H1 (cell line): ENCODE measurements at regions not wholly inside any gene's neighbourhood (a gene's known extent, or its start where the extent isn't known, plus 50 kb on each side); places are given as distances from the start of the nearest gene placed in this dataset.

ENCODE experiments used
- CTCF ChIA-PET: fragments of 300-600 bp; sonication (Branson Sonifier 250); formaldehyde crosslinking; loops from one replicate; lab custom pipeline; 2021; ENCODE audit not compliant: partially characterized antibody; lab: Charles Lee
- POLR2A ChIA-PET: fragments of 300-600 bp; sonication (Branson Sonifier 250); formaldehyde crosslinking; loops from one replicate; lab custom pipeline; 2021; ENCODE audit warnings: inconsistent platforms; ENCODE audit not compliant: partially characterized antibody; lab: Charles Lee
- DNase-seq, 2 experiments: peaks; one replicate each; pipeline versions ENCODE4 v3.0.0 to v3.0.0-alpha.2; 2010 to 2022; ENCODE audit warnings: low spot score in 2 of 2, low read depth in 1 of 2, mixed read lengths in 1 of 2
- FAIRE-seq: peaks from 2 replicates; lab custom pipeline; 2011; peaks lifted over from hg19 to GRCh38; lab: Jason Lieb, UNC
- H2AFZ ChIP-seq: 2 replicates; pipeline ENCODE4 v1.8.1; 2012; ENCODE audit warnings: low read length, inconsistent platforms
- H2AK5ac ChIP-seq: 2 replicates; pipeline ENCODE4 v1.6.1; 2013; ENCODE audit warnings: low read depth, low read length
- H2BK120ac ChIP-seq: replicated peaks from 2 replicates; pipeline ENCODE3; 2013; ENCODE audit warnings: low read depth, low read length, inconsistent platforms
- H2BK12ac ChIP-seq: 2 replicates; pipeline ENCODE4 v1.6.1; 2013; ENCODE audit warnings: low read depth, low read length
- H2BK15ac ChIP-seq: 2 replicates; pipeline ENCODE4 v1.6.1; 2013; ENCODE audit warnings: low read length
- H2BK20ac ChIP-seq: 2 replicates; pipeline ENCODE4 v1.6.1; 2013; ENCODE audit warnings: low read length
- H2BK5ac ChIP-seq: 2 replicates; pipeline ENCODE4 v1.6.1; 2013; ENCODE audit warnings: low read depth, low read length
- H3K14ac ChIP-seq: 2 replicates; pipeline ENCODE4 v1.6.1; 2013; ENCODE audit warnings: inconsistent platforms; ENCODE audit not compliant: insufficient read length
- H3K18ac ChIP-seq: 2 replicates; pipeline ENCODE4 v1.6.1; 2013; ENCODE audit warnings: low read length; ENCODE audit errors: extremely low read depth
- H3K23ac ChIP-seq: 2 replicates; pipeline ENCODE4 v1.6.1; 2013; ENCODE audit warnings: inconsistent platforms; ENCODE audit not compliant: insufficient read length
- H3K23me2 ChIP-seq: 2 replicates; pipeline ENCODE4 v1.6.1; 2013; ENCODE audit warnings: low read depth, low read length
- H3K27ac ChIP-seq: 2 replicates; pipeline ENCODE4 v1.6.1; 2011; ENCODE audit warnings: low read depth, low read length, inconsistent platforms
- H3K27me3 ChIP-seq, 4 experiments: replicated peaks in 1 of 4; 1 replicate in 1 of 4; 2 replicates in 3 of 4; pipeline versions ENCODE4 v1.6.1 to v1.8.1; 2011 to 2013; ENCODE audit warnings: low read length in 3 of 4, mild to moderate bottlenecking in 3 of 4, inconsistent platforms in 2 of 4, mixed read lengths in 2 of 4, moderate library complexity in 1 of 4; ENCODE audit not compliant: control insufficient read depth in 3 of 4, insufficient read depth in 3 of 4; ENCODE audit errors: extremely low read depth in 1 of 4
- H3K36me3 ChIP-seq, 4 experiments: 2 replicates each; pipeline versions ENCODE4 v1.6.1 to v1.8.1; 2011 to 2013; ENCODE audit warnings: mild to moderate bottlenecking in 4 of 4, low read length in 3 of 4, moderate library complexity in 2 of 4, control low read depth in 1 of 4, inconsistent platforms in 1 of 4; ENCODE audit not compliant: insufficient read depth in 4 of 4, control insufficient read depth in 2 of 4
- H3K4ac ChIP-seq: replicated peaks from 2 replicates; pipeline ENCODE3; 2013; ENCODE audit warnings: low read length, low read depth, mixed read lengths, inconsistent platforms; ENCODE audit not compliant: insufficient read length
- H3K4me1 ChIP-seq, 4 experiments: replicated peaks in 1 of 4; 1 replicate in 1 of 4; 2 replicates in 3 of 4; pipeline versions ENCODE4 v1.6.1 to v1.8.1; 2011 to 2013; ENCODE audit warnings: low read length in 3 of 4, inconsistent platforms in 2 of 4, mixed read lengths in 1 of 4; ENCODE audit not compliant: insufficient read depth in 4 of 4, control insufficient read depth in 3 of 4
- H3K4me2 ChIP-seq, 2 experiments: 2 replicates each; pipeline versions ENCODE4 v1.6.1 to v1.8.1; 2011 to 2013; ENCODE audit warnings: low read depth in 2 of 2, low read length in 2 of 2, control low read depth in 1 of 2, inconsistent platforms in 1 of 2, mild to moderate bottlenecking in 1 of 2; ENCODE audit not compliant: insufficient read depth in 1 of 2
- H3K4me3 ChIP-seq, 4 experiments: fragments of 200-600, 300-600 bp in 1 of 4; sonication (generic), shearing (Covaris generic), sonication (Bioruptor Twin) in 1 of 4; 2 replicates each; pipeline versions ENCODE4 v1.5.1 to v1.8.1; 2011 to 2016; ENCODE audit warnings: low read length in 4 of 4, low read depth in 3 of 4, control low read depth in 2 of 4, inconsistent platforms in 2 of 4, mild to moderate bottlenecking in 2 of 4, mixed read lengths in 1 of 4, moderate library complexity in 1 of 4; ENCODE audit not compliant: insufficient read depth in 2 of 4; ENCODE audit errors: extremely low read depth in 1 of 4
- H3K56ac ChIP-seq: replicated peaks from 2 replicates; pipeline ENCODE3; 2013; ENCODE audit warnings: low read depth, mild to moderate bottlenecking, mixed read lengths, low read length, inconsistent platforms; ENCODE audit not compliant: insufficient read length
- H3K79me1 ChIP-seq: 2 replicates; pipeline ENCODE4 v1.6.1; 2013; ENCODE audit warnings: low read depth, low read length, control low read depth
- H3K79me2 ChIP-seq, 2 experiments: 2 replicates each; pipeline versions ENCODE4 v1.6.1 to v1.8.1; 2012 to 2013; ENCODE audit warnings: low read length in 2 of 2, mild to moderate bottlenecking in 2 of 2, inconsistent platforms in 1 of 2; ENCODE audit not compliant: insufficient read depth in 2 of 2, control insufficient read depth in 1 of 2
- H3K9ac ChIP-seq, 4 experiments: replicated peaks in 1 of 4; 1 replicate in 1 of 4; 2 replicates in 3 of 4; pipeline versions ENCODE4 v1.6.1 to v1.8.1; 2011 to 2013; ENCODE audit warnings: low read depth in 3 of 4, low read length in 3 of 4, control low read depth in 2 of 4, mild to moderate bottlenecking in 2 of 4, moderate library complexity in 2 of 4, inconsistent platforms in 1 of 4; ENCODE audit errors: extremely low read depth in 1 of 4
- H3K9me3 ChIP-seq, 2 experiments: 2 replicates each; pipeline versions ENCODE4 v1.6.1 to v1.8.1; 2012 to 2013; ENCODE audit warnings: mild to moderate bottlenecking in 2 of 2, moderate library complexity in 2 of 2, control low read depth in 1 of 2, inconsistent platforms in 1 of 2, low read depth in 1 of 2, low read length in 1 of 2, mixed read lengths in 1 of 2; ENCODE audit not compliant: insufficient read depth in 2 of 2
- H4K20me1 ChIP-seq, 2 experiments: replicated peaks in 1 of 2; 2 replicates each; pipeline versions ENCODE3 to v1.8.1; 2011 to 2013; ENCODE audit warnings: inconsistent platforms in 2 of 2, low read length in 2 of 2, mild to moderate bottlenecking in 1 of 2; ENCODE audit not compliant: insufficient read depth in 2 of 2, control insufficient read depth in 1 of 2
- H4K5ac ChIP-seq: 2 replicates; pipeline ENCODE4 v1.6.1; 2013; ENCODE audit warnings: low read length, low read depth, mixed read lengths, inconsistent platforms; ENCODE audit not compliant: insufficient read length
- H4K8ac ChIP-seq: 2 replicates; pipeline ENCODE4 v1.8.0; 2013; ENCODE audit warnings: mild to moderate bottlenecking, moderate library complexity, low read length, inconsistent platforms; ENCODE audit not compliant: insufficient read depth; ENCODE audit errors: extremely low read depth
- H4K91ac ChIP-seq: replicated peaks from 2 replicates; pipeline ENCODE3; 2013; ENCODE audit warnings: low read length, mixed read lengths, inconsistent platforms; ENCODE audit not compliant: insufficient read length
- BRCA1 ChIP-seq: IDR thresholded peaks from 2 replicates; pipeline ENCODE4 v1.6.1; 2012; ENCODE audit warnings: low read depth, low read length, improper control_type of control experiment
- FOSL1 ChIP-seq: IDR thresholded peaks from 2 replicates; pipeline ENCODE4 v1.6.1; 2011; ENCODE audit warnings: mild to moderate bottlenecking, low read depth, low read length, moderate library complexity; ENCODE audit not compliant: insufficient read depth
- GABPA ChIP-seq: IDR thresholded peaks from 2 replicates; pipeline ENCODE4 v1.6.1; 2011; ENCODE audit warnings: mild to moderate bottlenecking, low read length, moderate library complexity, borderline replicate concordance; ENCODE audit not compliant: insufficient read depth
- KDM4A ChIP-seq: IDR thresholded peaks from one replicate; pipeline ENCODE4 v1.7.1; 2012; ENCODE audit warnings: low read depth, mild to moderate bottlenecking, moderate library complexity, low read length, inconsistent platforms; ENCODE audit not compliant: severe bottlenecking
- RNF2 ChIP-seq: fragments of 200-900, 300-1000 bp; sonication (generic); IDR thresholded peaks from 2 replicates; pipeline ENCODE4 v1.7.1; 2016; ENCODE audit warnings: borderline replicate concordance, low read depth, mild to moderate bottlenecking, antibody characterized with exemption, low read length; ENCODE audit not compliant: poor library complexity, severe bottlenecking; ENCODE audit errors: missing control alignments
- SUZ12 ChIP-seq: fragments of 200-600 bp; sonication (generic); IDR thresholded peaks from 2 replicates; pipeline ENCODE4 v1.6.1; 2012; ENCODE audit warnings: mild to moderate bottlenecking, inconsistent platforms, low read length, moderate library complexity, mixed read lengths
- TAF7 ChIP-seq: optimal IDR thresholded peaks from 2 replicates; pipeline ENCODE3; 2011; ENCODE audit warnings: low read depth, mild to moderate bottlenecking, inconsistent platforms, low read length, moderate library complexity, borderline replicate concordance
- YY1 ChIP-seq: IDR thresholded peaks from 2 replicates; pipeline ENCODE4 v1.6.1; 2011; ENCODE audit warnings: low read depth, mild to moderate bottlenecking, low read length
- ZNF274 ChIP-seq: IDR thresholded peaks from 2 replicates; pipeline ENCODE4 v1.7.0; 2012; ENCODE audit warnings: low read length, borderline replicate concordance; ENCODE audit errors: extremely low read depth
- WGBS, 2 experiments: shearing (Covaris generic) in 1 of 2; methylation state at CpG; one replicate each; pipeline versions ENCODE4 v1.1.6 to v1.1.7; 2013 to 2015; ENCODE audit warnings: low lambda C conversion rate in 2 of 2, mixed read lengths in 2 of 2, inconsistent platforms in 1 of 2, low coverage in 1 of 2, missing lambda C conversion rate in 1 of 2; ENCODE audit not compliant: insufficient replicate concordance in 2 of 2, insufficient coverage in 1 of 2, insufficient read length in 1 of 2; ENCODE audit errors: extremely low coverage in 1 of 2, missing lambda C conversion rate in 1 of 2; 5-methylcytosine and 5-hydroxymethylcytosine counted together
- TF ChIP-seq, protein P1 (sequence below): IDR thresholded peaks from 2 replicates; pipeline ENCODE4 v1.6.1; 2011; ENCODE audit warnings: low read length, improper control_type of control experiment

GRCh38 chr3:69442771-69443311, 57.0 kb upstream of the FRMD4B start:
- no peak overlapping the region for H3K27ac ChIP-seq
- POLR2A ChIA-PET = no interaction called here
- H3K9me3 ChIP-seq = no peaks in the 10 kb centered on the region; a peak in 1 of 4 replicates

More at GRCh38 chr3:69442771-69443311, 57.0 kb upstream of the FRMD4B start:
- Histone ChIP-seq H2BK15ac (no peak overlapping the region), H4K8ac (no peak overlapping the region), H3K27me3 (no peaks in the 10 kb centered on the region), H2BK120ac (no peak overlapping the region), H3K4me3 (no peak overlapping the region), H3K79me2 (no peaks in the 10 kb centered on the region), H2AFZ (no peak overlapping the region), H3K14ac (no peak overlapping the region), H3K4me1 (peaks cover 0 to 6% (median under 1%) of the 10 kb centered on the region in 4 experiments; a peak in 1 of 7 replicates), H3K79me1 (no peaks in the 10 kb centered on the region), H2BK20ac (no peak overlapping the region), H4K20me1 (peaks cover 0 to 2% of the 10 kb centered on the region in 2 experiments), H4K91ac (no peak overlapping the region), H2BK12ac (no peak overlapping the region), H3K4me2 (no peak overlapping the region), H3K4ac (no peak overlapping the region), H4K5ac (no peak overlapping the region), H3K56ac (no peak overlapping the region), H3K9ac (no peak overlapping the region), H3K23me2 (no peaks in the 10 kb centered on the region; the same call in 1 of the 2 replicates), H3K36me3 (no peaks in the 10 kb centered on the region), H2BK5ac (no peak overlapping the region), H3K18ac (no peak overlapping the region), H2AK5ac (no peak overlapping the region), H3K23ac (no peak overlapping the region)
- DNase-seq (no peak), FAIRE-seq (no peak)
- CTCF ChIA-PET = interaction anchor here (1.0 to 5.8 kb wide), 8 partner anchors 9 to 349 kb away, joined by 3 to 43 read pairs (median 4); no protein-coding TSS in a partner anchor
- WGBS, 2 experiments = 89% methylated on average over 2 of the region's 2 CpGs; no CpG with 5 or more reads in 1 of the 2 experiments
- no peak for TF ChIP-seq GABPA
- no peak for TF ChIP-seq KDM4A
- no peak for TF ChIP-seq TAF7
- TF ChIP-seq BRCA1 = no peak
- no peak for TF ChIP-seq YY1
- TF ChIP-seq, protein P1, sequence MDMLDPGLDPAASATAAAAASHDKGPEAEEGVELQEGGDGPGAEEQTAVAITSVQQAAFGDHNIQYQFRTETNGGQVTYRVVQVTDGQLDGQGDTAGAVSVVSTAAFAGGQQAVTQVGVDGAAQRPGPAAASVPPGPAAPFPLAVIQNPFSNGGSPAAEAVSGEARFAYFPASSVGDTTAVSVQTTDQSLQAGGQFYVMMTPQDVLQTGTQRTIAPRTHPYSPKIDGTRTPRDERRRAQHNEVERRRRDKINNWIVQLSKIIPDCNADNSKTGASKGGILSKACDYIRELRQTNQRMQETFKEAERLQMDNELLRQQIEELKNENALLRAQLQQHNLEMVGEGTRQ = no peak
- TF ChIP-seq FOSL1 = no peak
- no peak for TF ChIP-seq SUZ12
- TF ChIP-seq RNF2 = no peak
- no peak for TF ChIP-seq ZNF274
